GM12873 (cell line): ENCODE measurements at regions not wholly inside any gene's neighbourhood (a gene's known extent, or its start where the extent isn't known, plus 50 kb on each side); places are given as distances from the start of the nearest gene placed in this dataset.

ENCODE experiments used
- CTCF ChIP-seq: IDR thresholded peaks from 2 replicates; pipeline ENCODE4 v1.5.1; 2012; ENCODE audit warnings: low read depth, mild to moderate bottlenecking, moderate library complexity, low read length, control low read depth; ENCODE audit not compliant: insufficient read depth; ENCODE audit errors: missing control alignments

DNA sequence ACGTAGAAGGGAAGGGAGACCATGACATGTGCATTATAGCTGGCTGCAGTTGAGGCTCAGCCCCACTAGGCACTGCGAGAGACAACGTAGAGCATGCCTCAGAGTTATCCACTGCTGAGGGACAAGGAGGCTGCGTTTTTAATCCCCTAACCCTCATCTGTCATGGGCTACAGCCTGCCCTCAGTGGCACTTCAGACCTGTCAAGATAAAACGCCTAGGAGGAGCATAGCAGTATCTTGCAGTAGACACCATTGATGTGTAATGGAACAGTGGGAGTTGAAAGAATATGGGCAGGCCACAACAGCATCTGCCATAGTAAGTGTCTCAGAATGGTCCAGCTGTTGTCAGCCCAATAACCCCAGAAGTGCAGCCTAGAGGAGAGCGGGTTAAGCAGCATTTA is 307.0 kb upstream of the PTBP2 start:
- no peak for TF ChIP-seq CTCF

DNA sequence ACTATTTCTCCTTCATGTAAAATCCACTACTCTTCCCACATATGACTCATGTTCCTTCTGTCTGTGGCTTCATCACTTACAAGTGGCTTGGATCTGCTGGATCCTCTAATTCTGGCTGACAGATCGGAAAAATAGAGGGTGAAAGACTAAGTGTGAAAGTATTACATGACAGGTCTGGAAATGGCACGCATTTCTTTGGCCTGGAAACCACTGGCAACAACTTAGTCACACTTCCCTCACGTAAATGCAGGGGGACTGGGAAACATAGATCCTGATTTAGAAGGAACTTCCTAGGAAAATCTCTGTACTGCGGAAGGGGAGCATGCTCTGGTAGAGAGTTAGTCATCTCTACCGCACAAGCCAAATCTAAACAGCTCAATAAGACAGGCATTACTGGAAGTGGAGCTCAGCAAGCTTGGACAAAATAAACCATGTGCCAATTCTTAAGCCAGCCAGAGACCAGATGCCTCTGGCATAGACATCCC is 305.4 kb upstream of the PTBP2 start:
- TF ChIP-seq CTCF: no peak

- no peak for TF ChIP-seq CTCF
Measured at GRCh38 chr1:96416701-96417444, 304.7 kb upstream of the PTBP2 start.

DNA sequence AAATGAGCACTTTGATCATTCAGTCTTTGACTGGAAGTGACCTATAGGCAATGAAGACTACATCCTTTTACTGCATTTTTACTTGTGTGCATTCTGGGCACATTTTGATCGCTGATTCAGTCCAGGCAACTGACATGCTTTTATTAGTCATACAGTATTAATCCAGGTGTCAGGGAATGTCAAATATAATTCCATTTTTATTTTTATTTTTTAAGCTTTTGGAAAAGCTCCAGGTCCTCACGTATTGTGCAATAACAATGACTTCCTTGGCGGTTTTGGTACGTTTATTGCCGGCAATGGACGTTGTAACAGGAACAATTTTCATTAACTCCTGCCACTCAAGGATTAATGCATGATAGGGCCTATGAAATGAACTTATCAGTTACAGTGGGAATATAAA is 302.6 kb upstream of the PTBP2 start:
- TF ChIP-seq CTCF: no peak

GRCh38 chr1:96424877-96425276 is 296.7 kb upstream of the PTBP2 start:
- no peak for TF ChIP-seq CTCF

GRCh38 chr1:96425382-96426129 is 296.0 kb upstream of the PTBP2 start:
- TF ChIP-seq CTCF: no peak

GRCh38 chr1:96427616-96428015 is 294.0 kb upstream of the PTBP2 start:
- no peak for TF ChIP-seq CTCF
